MCF 10A (cell line): ENCODE measurements at regions not wholly inside any gene's neighbourhood (a gene's known extent, or its start where the extent isn't known, plus 50 kb on each side); places are given as distances from the start of the nearest gene placed in this dataset.

Experiments
- BruUV-seq: library from RNA; stranded (reverse); fragments of 400-500 nt; replicated peaks from 2 replicates; lab custom pipeline; 2021; lab: Mats Ljungman, UMichigan
- CTCF ChIA-PET: fragments of 300-600 bp; sonication (Branson Sonifier 250); formaldehyde crosslinking; extraction: SDS; loops from one replicate; lab custom pipeline; 2021; ENCODE audit warnings: antibody characterized with exemption, inconsistent platforms; lab: Yijun Ruan, JAX
- POLR2A ChIA-PET: fragments of 300-600, 350-650 bp; sonication (Branson Sonifier 250); formaldehyde crosslinking; extraction: SDS; loops from one replicate; lab custom pipeline; 2020; ENCODE audit warnings: antibody characterized with exemption, inconsistent platforms; lab: Yijun Ruan, JAX
- DNase-seq: peaks from one replicate; pipeline ENCODE4 v3.0.0-alpha.2; 2018; ENCODE audit not compliant: unreplicated experiment
- H3K27ac Mint-ChIP-seq: one replicate; pipeline ENCODE4 v1.8.0; 2022; ENCODE audit warnings: mild to moderate bottlenecking, low read depth, mixed read lengths; ENCODE audit not compliant: unreplicated experiment
- H3K27me3 Mint-ChIP-seq: one replicate; pipeline ENCODE4 v1.8.0; 2022; ENCODE audit warnings: mixed read lengths; ENCODE audit not compliant: insufficient read depth, unreplicated experiment
- H3K36me3 Mint-ChIP-seq: one replicate; pipeline ENCODE4 v1.8.0; 2022; ENCODE audit warnings: mild to moderate bottlenecking, moderate library complexity, mixed read lengths; ENCODE audit not compliant: insufficient read depth, unreplicated experiment
- H3K4me1 Mint-ChIP-seq: one replicate; pipeline ENCODE4 v1.8.0; 2022; ENCODE audit warnings: mixed read lengths; ENCODE audit not compliant: insufficient read depth, unreplicated experiment
- H3K4me3 Mint-ChIP-seq: one replicate; pipeline ENCODE4 v1.8.0; 2022; ENCODE audit warnings: mild to moderate bottlenecking, moderate library complexity, mixed read lengths; ENCODE audit not compliant: unreplicated experiment
- H3K9me3 Mint-ChIP-seq: one replicate; pipeline ENCODE4 v1.8.0; 2022; ENCODE audit warnings: mixed read lengths; ENCODE audit not compliant: unreplicated experiment
- CTCF ChIP-seq: fragments of 200-600 bp; IDR thresholded peaks from one replicate; pipeline ENCODE4 v1.8.0; 2022; ENCODE audit warnings: antibody characterized with exemption, mild to moderate bottlenecking; ENCODE audit not compliant: unreplicated experiment
- intact Hi-C: fragments of 100-400 bp; cut with micrococcal nuclease; formaldehyde crosslinking; loops from 2 replicates; pipeline ENCODE4 v1.14.1; 2022

DNA sequence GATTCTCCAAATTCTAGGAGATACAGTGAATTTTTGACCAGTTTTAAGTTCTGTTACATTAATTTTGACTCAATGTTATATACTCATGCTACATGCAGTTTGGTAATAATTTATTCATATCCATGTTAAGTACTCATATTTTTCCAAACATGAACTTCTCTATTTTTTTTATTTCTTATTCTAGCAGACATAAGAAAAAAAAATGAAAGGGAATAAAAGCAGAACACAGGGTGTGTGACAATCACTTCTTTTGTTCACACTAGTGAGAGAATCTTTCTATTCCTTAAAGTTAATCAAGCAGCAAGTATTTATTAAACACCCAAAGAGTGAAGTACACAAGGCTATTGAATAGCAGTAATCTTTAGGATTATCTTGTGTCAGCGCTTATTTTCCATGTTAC lies 171.1 kb upstream of the ATP2B1 start:
- TF ChIP-seq CTCF = no peak
- DNase-seq = no peak
- H3K9me3 Mint-ChIP-seq = no peaks in the 10 kb centered on the region
- H3K4me1 Mint-ChIP-seq = no peaks in the 10 kb centered on the region
- POLR2A ChIA-PET = interaction anchor here (1.1 kb wide), 1 partner anchor 8 kb away, joined by 3 read pairs; no protein-coding TSS in a partner anchor
- CTCF ChIA-PET = no interaction called here
- intact Hi-C loops = no loop called here
- H3K27me3 Mint-ChIP-seq = no peaks in the 10 kb centered on the region
- H3K36me3 Mint-ChIP-seq = no peaks in the 10 kb centered on the region
- no TSS peak for BruUV-seq
- no peak overlapping the region for H3K27ac Mint-ChIP-seq
- H3K4me3 Mint-ChIP-seq = no peak overlapping the region

GRCh38 chr12:89878950-89879349 lies 170.3 kb upstream of the ATP2B1 start:
- intact Hi-C loops = no loop called here
- CTCF ChIA-PET = interaction anchor here (0.6 kb wide), 1 partner anchor 90 kb away, joined by 3 read pairs; no protein-coding TSS in a partner anchor
- DNase-seq = no peak
- POLR2A ChIA-PET = no interaction called here
- Mint-ChIP-seq H3K27ac (no peak overlapping the region), H3K27me3 (no peaks in the 10 kb centered on the region), H3K9me3 (no peaks in the 10 kb centered on the region), H3K4me1 (no peaks in the 10 kb centered on the region), H3K36me3 (no peaks in the 10 kb centered on the region), H3K4me3 (no peak overlapping the region)
- no peak for TF ChIP-seq CTCF
- no TSS peak for BruUV-seq

DNA sequence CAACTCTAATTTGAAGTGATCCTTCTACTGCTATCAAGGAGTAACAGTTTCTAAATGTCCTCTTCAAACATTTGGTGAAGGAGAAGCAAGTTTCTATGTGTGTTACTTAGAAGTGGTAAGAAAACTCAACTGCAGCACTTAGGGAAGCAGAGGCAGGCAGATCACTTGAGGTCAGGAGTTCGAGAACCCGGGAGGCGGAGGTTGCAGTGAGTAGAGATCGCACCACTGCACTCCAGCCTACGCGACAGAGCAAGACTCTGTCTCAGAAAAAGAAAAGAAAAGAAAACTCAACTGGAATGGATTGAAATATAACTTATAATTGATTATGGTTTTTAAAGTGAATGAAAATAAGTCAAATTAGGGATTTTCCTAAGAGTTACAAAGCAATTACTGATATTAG lies 169.7 kb upstream of the ATP2B1 start:
- Mint-ChIP-seq H3K27ac (no peak overlapping the region), H3K36me3 (no peaks in the 10 kb centered on the region), H3K4me1 (no peaks in the 10 kb centered on the region), H3K27me3 (no peaks in the 10 kb centered on the region), H3K9me3 (no peaks in the 10 kb centered on the region), H3K4me3 (no peak overlapping the region)
- POLR2A ChIA-PET = no interaction called here
- CTCF ChIA-PET = no interaction called here
- DNase-seq = no peak
- TF ChIP-seq CTCF = no peak
- intact Hi-C loops = no loop called here
- BruUV-seq = no TSS peak

GRCh38 chr12:89877671-89878070 lies 169.0 kb upstream of the ATP2B1 start:
- CTCF ChIA-PET = interaction anchor here (0.5 to 0.6 kb wide), 2 partner anchors 34 to 501 kb away, joined by 3 read pairs; no protein-coding TSS in a partner anchor
- POLR2A ChIA-PET = no interaction called here
- no peak overlapping the region for H3K4me3 Mint-ChIP-seq
- no peak for DNase-seq
- no peak overlapping the region for H3K27ac Mint-ChIP-seq
- TF ChIP-seq CTCF = no peak
- no peaks in the 10 kb centered on the region for H3K4me1 Mint-ChIP-seq
- BruUV-seq = no TSS peak
- H3K27me3 Mint-ChIP-seq = no peaks in the 10 kb centered on the region
- peaks cover under 1% of the 10 kb centered on the region for H3K9me3 Mint-ChIP-seq
- H3K36me3 Mint-ChIP-seq = no peaks in the 10 kb centered on the region
- intact Hi-C loops = no loop called here
